AG04450 (cell line): ENCODE measurements at regions not wholly inside any gene's neighbourhood (a gene's known extent, or its start where the extent isn't known, plus 50 kb on each side); places are given as distances from the start of the nearest gene placed in this dataset.

Source experiments
- CTCF ChIA-PET: fragments of 300-600, 350-600 bp; formaldehyde crosslinking; extraction: SDS; loops from one replicate; lab custom pipeline; 2022; ENCODE audit warnings: antibody characterized with exemption, inconsistent platforms; lab: Charles Lee
- POLR2A ChIA-PET: fragments of 350-600 bp; formaldehyde crosslinking; extraction: SDS; loops from one replicate; lab custom pipeline; 2021; ENCODE audit warnings: antibody characterized with exemption, inconsistent platforms; lab: Yijun Ruan, JAX
- DNase-seq: peaks from one replicate; pipeline ENCODE4 v3.0.0-alpha.2; 2011; ENCODE audit warnings: low read depth, low spot score
- H3K27ac ChIP-seq: one replicate; pipeline ENCODE4 v1.5.1; 2012; ENCODE audit warnings: low read depth, low read length, control low read depth
- H3K27me3 ChIP-seq: one replicate; pipeline ENCODE4 v1.6.0; 2012; ENCODE audit warnings: low read length; ENCODE audit not compliant: control insufficient read depth, insufficient read depth
- H3K4me3 ChIP-seq: 2 replicates; pipeline ENCODE4 v1.5.1; 2011; ENCODE audit warnings: mild to moderate bottlenecking, low read depth, low read length, control low read depth
- H3K9me3 ChIP-seq: 2 replicates; pipeline ENCODE4 v1.5.1; 2012; ENCODE audit warnings: low read length; ENCODE audit not compliant: control insufficient read depth, insufficient read depth
- CTCF ChIP-seq: IDR thresholded peaks from 2 replicates; pipeline ENCODE4 v1.5.1; 2011; ENCODE audit warnings: low read depth, low read length, control low read depth, inconsistent platforms

GRCh38 chr10:14399641-14400040, 68.9 kb upstream of the FRMD4A start:
- POLR2A ChIA-PET: no interaction called here
- Histone ChIP-seq H3K4me3 (no peak overlapping the region), H3K27ac (no peak overlapping the region), H3K27me3 (peaks cover 3% of the 10 kb centered on the region), H3K9me3 (no peaks in the 10 kb centered on the region; the same call in 1 of the 2 replicates)
- DNase-seq: no peak
- CTCF ChIA-PET: interaction anchor here (1.7 kb wide), 1 partner anchor 14 kb away, joined by 5 read pairs; no protein-coding TSS in a partner anchor
- no peak for TF ChIP-seq CTCF

- Histone ChIP-seq H3K27me3 (peaks cover 4% of the 10 kb centered on the region), H3K27ac (peak overlapping the region; percentile 95), H3K9me3 (peaks cover 4% of the 10 kb centered on the region; the same call in 1 of the 2 replicates), H3K4me3 (no peak overlapping the region)
- CTCF ChIA-PET: interaction anchor here (0.6 to 3.8 kb wide), 9 partner anchors 12 to 586 kb away, joined by 3 to 20 read pairs (median 3); no protein-coding TSS in a partner anchor
- DNase-seq: peak; percentile 96
- POLR2A ChIA-PET: interaction anchor here (0.6 to 1.7 kb wide), 10 partner anchors 8 to 714 kb away, joined by 3 to 27 read pairs (median 5); partner anchors contain the start of genes CDNF, HSPA14 and MSANTD7
- TF ChIP-seq CTCF: no peak
These were observed 66.3 kb upstream of the FRMD4A start for GRCh38 chr10:14397066-14397465.

- TF ChIP-seq CTCF: peak; percentile 73
- no peak overlapping the region for H3K4me3 ChIP-seq
- peaks cover 4% of the 10 kb centered on the region; the same call in 1 of the 2 replicates for H3K9me3 ChIP-seq
- H3K27ac ChIP-seq: peak overlapping the region; percentile 95
- ChIA-PET POLR2A (interaction anchor here (0.6 to 1.7 kb wide), 9 partner anchors 8 to 713 kb away, joined by 3 to 27 read pairs (median 6); partner anchors contain the start of genes CDNF, HSPA14 and MSANTD7), CTCF (interaction anchor here (0.7 to 3.8 kb wide), 9 partner anchors 8 to 303 kb away, joined by 3 to 20 read pairs (median 3); no protein-coding TSS in a partner anchor)
- H3K27me3 ChIP-seq: peaks cover 4% of the 10 kb centered on the region
- DNase-seq: peak; percentile 24
These were observed 65.8 kb upstream of the FRMD4A start for GRCh38 chr10:14396411-14397048.

- Histone ChIP-seq H3K9me3 (peaks cover 4% of the 10 kb centered on the region; the same call in 1 of the 2 replicates), H3K4me3 (no peak overlapping the region), H3K27ac (no peak overlapping the region), H3K27me3 (peaks cover 8% of the 10 kb centered on the region)
- no peak for TF ChIP-seq CTCF
- POLR2A ChIA-PET: no interaction called here
- no peak for DNase-seq
- CTCF ChIA-PET: interaction anchor here (3.8 kb wide), 1 partner anchor 9 kb away, joined by 20 read pairs; no protein-coding TSS in a partner anchor
These were observed 63.5 kb upstream of the FRMD4A start for GRCh38 chr10:14394179-14394578.

- peaks cover 4% of the 10 kb centered on the region; the same call in 1 of the 2 replicates for H3K9me3 ChIP-seq
- no peak for TF ChIP-seq CTCF
- H3K27me3 ChIP-seq: peaks cover 8% of the 10 kb centered on the region
- no peak for DNase-seq
- H3K4me3 ChIP-seq: no peak overlapping the region
- no peak overlapping the region for H3K27ac ChIP-seq
- POLR2A ChIA-PET: no interaction called here
- CTCF ChIA-PET: no interaction called here
These were observed 60.6 kb upstream of the FRMD4A start for GRCh38 chr10:14391342-14391741.
